ENCODE measurements at regions not wholly inside any gene's neighbourhood (a gene's known extent, or its start where the extent isn't known, plus 50 kb on each side); places are given as distances from the start of the nearest gene placed in this dataset.

- no peak for DNase-seq
These were observed 293.1 kb downstream of the ARHGAP12 start for GRCh38 chr10:31635415-31636065.

- DNase-seq: no peak
These were observed 293.6 kb downstream of the ARHGAP12 start for GRCh38 chr10:31635009-31635408.

- no peak for DNase-seq
These were observed 297.6 kb downstream of the ARHGAP12 start for GRCh38 chr10:31630861-31631567.

GRCh38 chr10:31625566-31625965, 303.1 kb downstream of the ARHGAP12 start:
- no peak for DNase-seq

- DNase-seq: no peak
These were observed 304.0 kb downstream of the ARHGAP12 start for GRCh38 chr10:31624611-31625010.

- no peak for DNase-seq
These were observed 304.7 kb downstream of the ARHGAP12 start for GRCh38 chr10:31623947-31624346.

- DNase-seq: no peak
These were observed 304.4 kb downstream of the ZEB1 start for GRCh38 chr10:31623466-31623865.

GRCh38 chr10:31622978-31623377, 304.0 kb downstream of the ZEB1 start:
- no peak for DNase-seq

GRCh38 chr10:31621733-31622132, 302.7 kb downstream of the ZEB1 start:
- no peak for DNase-seq

GRCh38 chr10:31620226-31621151, 301.5 kb downstream of the ZEB1 start:
- no peak for DNase-seq

- no peak for DNase-seq
These were observed 300.6 kb downstream of the ZEB1 start for GRCh38 chr10:31619531-31620061.

GRCh38 chr10:31618541-31619291, 299.7 kb downstream of the ZEB1 start:
- no peak for DNase-seq

- DNase-seq: no peak
These were observed 298.7 kb downstream of the ZEB1 start for GRCh38 chr10:31617757-31618156.

- DNase-seq: no peak
These were observed 298.1 kb downstream of the ZEB1 start for GRCh38 chr10:31617133-31617532.

- no peak for DNase-seq
These were observed 296.1 kb downstream of the ZEB1 start for GRCh38 chr10:31615129-31615528.

- DNase-seq: no peak
These were observed 295.6 kb downstream of the ZEB1 start for GRCh38 chr10:31614611-31615010.

- DNase-seq: no peak
These were observed 293.1 kb downstream of the ZEB1 start for GRCh38 chr10:31612082-31612481.

- DNase-seq: no peak
These were observed 292.1 kb downstream of the ZEB1 start for GRCh38 chr10:31611161-31611560.

- no peak for DNase-seq
These were observed 288.5 kb downstream of the ZEB1 start for GRCh38 chr10:31607481-31607880.

- no peak for DNase-seq
These were observed 287.8 kb downstream of the ZEB1 start for GRCh38 chr10:31606841-31607240.

- no peak for DNase-seq
These were observed 287.0 kb downstream of the ZEB1 start for GRCh38 chr10:31605861-31606525.

- DNase-seq: no peak
These were observed 286.4 kb downstream of the ZEB1 start for GRCh38 chr10:31605426-31605825.

All from NCI-H187 (cell line).